GM18499 (cell line): ENCODE measurements at regions not wholly inside any gene's neighbourhood (a gene's known extent, or its start where the extent isn't known, plus 50 kb on each side); places are given as distances from the start of the nearest gene placed in this dataset.

Experiments used
- ATAC-seq: cut with Tn5 transposase; IDR thresholded peaks from one replicate; pipeline ENCODE4 v1.9.1; 2021; ENCODE audit warnings: moderate number of reproducible peaks; ENCODE audit not compliant: insufficient read depth, unreplicated experiment

- no peak for ATAC-seq
Measured at GRCh38 chr13:80239116-80239515, 101.8 kb downstream of the SPRY2 start.

- ATAC-seq = no peak
Measured at GRCh38 chr13:80237646-80238045, 103.3 kb downstream of the SPRY2 start.

GRCh38 chr13:80235967-80236302 is 105.0 kb downstream of the SPRY2 start:
- ATAC-seq = no peak

DNA sequence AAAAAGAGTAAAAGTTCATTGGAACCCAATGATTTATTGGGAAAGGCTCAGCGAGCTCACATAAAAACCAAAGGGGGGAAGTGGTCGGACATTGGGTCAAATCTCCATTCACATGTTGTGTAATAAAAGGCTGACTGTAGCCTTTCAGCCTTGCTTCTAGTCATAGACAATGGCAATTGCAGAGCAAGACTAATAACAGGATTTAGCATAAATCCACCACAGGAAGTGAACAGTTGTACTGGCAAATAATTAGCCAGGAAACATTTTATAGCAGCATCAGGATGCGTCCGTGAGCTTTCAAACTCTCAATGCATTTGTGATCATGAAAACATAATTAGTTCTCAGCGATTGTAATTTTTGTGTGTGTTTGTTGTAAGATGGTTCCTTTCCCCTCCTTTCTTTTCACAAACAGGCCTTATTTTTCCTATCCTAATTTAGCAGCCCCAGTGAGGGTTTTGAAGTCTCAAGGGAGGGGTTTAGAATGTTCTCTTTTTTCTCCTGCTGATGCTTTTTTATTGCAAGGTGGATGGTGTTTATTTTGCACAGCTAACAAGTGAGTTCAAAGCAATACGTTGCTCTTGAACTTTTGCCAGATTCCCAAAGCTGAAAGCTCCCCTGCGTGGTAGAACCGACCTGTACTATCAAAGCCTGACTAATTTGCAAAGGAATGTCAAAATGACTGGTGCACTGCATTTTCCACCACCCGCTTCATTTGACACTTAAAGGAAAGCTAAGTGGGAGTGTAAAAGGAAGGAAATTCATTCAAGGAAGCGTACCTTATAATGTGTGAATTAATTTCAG is 105.6 kb downstream of the SPRY2 start:
- ATAC-seq = peak; percentile 63

GRCh38 chr13:80227645-80228044 is 113.3 kb downstream of the SPRY2 start:
- ATAC-seq = no peak

GRCh38 chr13:80226645-80227044 is 114.3 kb downstream of the SPRY2 start:
- no peak for ATAC-seq

- ATAC-seq = no peak
Measured at GRCh38 chr13:80224468-80224867, 116.5 kb downstream of the SPRY2 start.

DNA sequence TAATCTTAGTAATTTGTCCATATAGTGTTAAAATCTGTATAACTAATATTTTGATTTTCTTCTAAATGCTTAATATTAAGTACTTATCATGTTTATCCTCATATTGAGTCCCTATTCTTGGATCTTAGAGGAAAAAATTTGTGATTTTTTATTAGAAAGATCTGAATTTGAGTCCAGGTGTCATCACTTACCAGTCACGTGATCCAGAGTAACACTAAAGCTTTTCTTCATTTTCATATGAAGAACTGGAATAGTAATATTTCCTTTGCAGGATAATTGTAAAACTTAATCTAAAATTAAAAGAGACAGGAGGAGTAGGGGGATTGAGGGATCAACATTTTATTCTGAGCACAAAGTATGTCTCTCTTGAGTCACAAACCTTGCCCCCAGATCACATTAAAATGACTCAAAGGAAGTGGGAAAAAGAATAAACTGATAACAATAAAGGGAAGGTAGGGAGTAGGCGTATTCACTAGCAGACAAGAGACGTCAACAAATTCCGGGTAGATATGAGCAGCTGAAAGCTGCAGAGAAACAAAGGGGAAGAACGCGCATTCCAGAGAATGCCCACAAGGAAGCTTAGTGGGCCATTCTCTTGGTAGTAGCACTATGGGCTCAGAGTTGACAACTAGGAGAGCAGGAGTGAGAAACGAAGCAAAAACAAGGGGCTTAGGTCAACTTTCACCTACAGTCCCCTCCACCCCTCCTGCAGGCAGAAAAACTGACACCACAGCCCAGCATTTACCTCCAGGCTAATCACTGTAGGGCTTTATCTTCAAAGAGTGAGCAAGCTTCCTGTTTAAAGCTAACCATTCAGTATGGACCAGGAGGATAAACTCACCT is 123.1 kb downstream of the SPRY2 start:
- no peak for ATAC-seq

GRCh38 chr13:80215368-80215767 is 125.6 kb downstream of the SPRY2 start:
- ATAC-seq = no peak

GRCh38 chr13:80214521-80214991 is 126.4 kb downstream of the SPRY2 start:
- ATAC-seq = no peak

DNA sequence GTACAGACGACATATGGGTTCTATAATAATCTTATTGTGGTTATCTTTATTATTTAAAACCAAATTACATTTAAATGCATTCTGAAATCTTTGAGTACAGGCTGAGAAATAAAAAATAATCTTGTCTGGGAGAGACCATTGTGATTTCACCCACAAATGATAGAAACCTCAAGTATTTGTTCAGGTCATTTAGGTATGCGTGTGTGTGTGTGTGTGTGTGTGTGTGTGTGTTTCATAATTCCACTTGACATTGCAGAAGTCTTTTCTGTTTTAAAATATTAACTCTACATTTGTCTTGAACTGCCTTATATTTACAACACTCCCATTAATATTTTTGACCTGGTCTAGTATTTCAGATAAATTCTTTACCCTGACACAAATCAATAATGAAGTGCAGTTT is 126.9 kb downstream of the SPRY2 start:
- ATAC-seq = no peak

DNA sequence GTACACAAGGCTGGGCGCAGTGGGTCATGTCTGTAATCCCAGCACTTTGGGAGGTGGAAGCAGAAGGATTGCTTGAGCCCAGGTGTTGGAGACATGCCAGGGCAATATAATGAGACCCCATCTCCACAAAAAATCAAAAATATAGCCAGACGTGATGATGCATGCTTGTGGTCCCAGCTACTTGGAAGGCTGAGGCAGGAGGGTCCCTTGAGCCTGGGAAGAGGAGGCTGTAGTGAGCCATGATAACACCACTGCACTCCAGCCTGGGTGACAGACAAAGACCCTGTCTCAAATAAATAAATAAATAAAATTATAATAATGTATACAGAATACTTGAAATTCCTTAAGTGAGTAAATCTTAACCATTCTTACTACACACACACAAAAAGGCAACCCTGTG is 127.7 kb downstream of the SPRY2 start:
- ATAC-seq = no peak

- ATAC-seq = no peak
Measured at GRCh38 chr13:80211566-80211965, 129.4 kb downstream of the SPRY2 start.

DNA sequence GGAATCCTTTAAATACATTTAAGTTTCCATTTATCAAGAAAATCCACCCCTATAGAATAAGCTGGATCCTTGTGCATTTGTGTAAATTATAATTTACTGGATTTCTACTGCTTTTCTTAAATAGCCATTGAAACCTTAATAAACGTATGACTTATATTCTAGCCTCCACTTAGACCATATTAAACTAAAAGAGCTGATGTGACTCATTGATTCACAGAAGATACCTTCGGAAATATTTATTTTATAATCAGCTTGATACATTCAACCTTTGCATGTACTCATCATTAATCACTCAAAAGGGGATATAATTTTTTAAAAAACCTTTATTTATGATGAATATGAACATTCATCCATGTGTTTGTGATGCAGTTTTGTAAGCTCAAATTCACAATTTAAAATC is 136.3 kb downstream of the SPRY2 start:
- ATAC-seq = no peak

GRCh38 chr13:80203496-80203895 is 137.4 kb downstream of the SPRY2 start:
- ATAC-seq = no peak

DNA sequence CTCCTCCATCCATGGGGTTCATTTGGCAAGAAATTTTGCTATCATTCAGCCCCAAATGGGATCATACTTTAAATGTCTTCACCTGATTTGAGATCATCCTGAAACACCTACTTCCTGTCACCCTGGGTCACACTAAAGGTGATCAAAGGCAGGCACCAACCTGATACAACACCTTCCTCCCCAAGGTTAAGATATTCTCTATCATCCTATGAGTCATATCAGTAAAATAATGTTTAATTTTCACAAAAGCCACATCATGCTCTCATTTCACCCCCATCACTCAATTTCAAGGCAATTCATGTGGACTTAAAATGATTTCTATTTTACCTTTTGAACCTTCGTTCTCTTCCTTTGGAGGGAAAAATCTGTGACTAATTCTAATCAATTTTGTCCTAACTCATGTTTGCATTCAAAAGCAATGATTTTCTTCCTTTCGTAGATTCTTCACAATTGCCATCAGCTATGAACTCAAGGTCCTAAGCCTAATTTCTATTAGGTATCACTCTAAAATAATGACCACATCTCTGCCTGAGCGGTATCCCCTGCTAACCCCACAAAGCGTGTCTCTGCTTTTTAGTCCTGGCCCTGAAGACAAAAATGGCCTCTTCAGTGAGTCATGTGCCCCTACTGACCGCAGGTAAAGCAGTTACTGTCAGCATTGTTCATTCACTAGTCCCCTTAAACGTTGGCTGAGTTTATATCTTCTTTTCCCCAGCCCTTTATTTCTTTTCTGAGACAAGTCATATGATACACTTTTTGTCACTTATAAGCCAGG is 139.0 kb downstream of the SPRY2 start:
- ATAC-seq = no peak

- no peak for ATAC-seq
Measured at GRCh38 chr13:80199585-80200292, 141.2 kb downstream of the SPRY2 start.

GRCh38 chr13:80199067-80199466 is 141.9 kb downstream of the SPRY2 start:
- ATAC-seq = no peak

GRCh38 chr13:80196756-80197155 is 144.2 kb downstream of the SPRY2 start:
- ATAC-seq = no peak

DNA sequence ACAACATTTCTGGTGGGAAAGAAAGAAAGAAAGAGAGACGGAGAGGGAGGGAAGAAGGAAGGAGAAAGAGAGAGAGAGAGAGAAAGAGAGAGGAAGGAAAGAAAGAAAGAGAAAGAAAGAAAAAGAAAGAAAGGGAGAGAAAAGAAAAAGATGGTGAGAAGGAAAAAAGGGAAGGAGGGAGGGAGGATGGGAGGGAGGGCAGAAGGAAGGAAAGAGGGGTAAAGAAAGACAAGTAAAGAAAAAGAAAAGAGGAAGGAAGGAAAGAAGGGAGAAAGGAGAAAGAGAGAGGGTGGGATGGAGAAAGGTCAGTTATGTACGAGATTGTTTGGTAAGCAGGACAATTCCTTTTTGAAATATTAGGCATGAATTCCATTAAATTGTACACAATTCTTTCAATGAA is 145.3 kb downstream of the SPRY2 start:
- ATAC-seq = no peak
